HCT116 (cell line): ENCODE measurements at regions not wholly inside any gene's neighbourhood (a gene's known extent, or its start where the extent isn't known, plus 50 kb on each side); places are given as distances from the start of the nearest gene placed in this dataset.

ENCODE experiments used
- CTCF ChIP-seq, 3 experiments: fragments of 200-600 bp in 1 of 3; sonication (generic) in 1 of 3; IDR thresholded peaks in 2 of 3; conservative IDR thresholded peaks in 1 of 3; 2 replicates each; pipeline ENCODE4 v1.5.1; 2012 to 2017; ENCODE audit warnings: low read depth in 2 of 3, low read length in 2 of 3, antibody characterized with exemption in 1 of 3, borderline replicate concordance in 1 of 3, control low read depth in 1 of 3, mild to moderate bottlenecking in 1 of 3, mixed read lengths in 1 of 3, mixed run types in 1 of 3, moderate library complexity in 1 of 3; ENCODE audit not compliant: insufficient read depth in 1 of 3
- POLR2A ChIP-seq: IDR thresholded peaks from 2 replicates; pipeline ENCODE4 v1.7.0; 2011; ENCODE audit warnings: borderline replicate concordance; ENCODE audit not compliant: insufficient read depth, insufficient read length; ENCODE audit errors: extremely low read depth
- POLR2AphosphoS5 ChIP-seq: IDR thresholded peaks from 2 replicates; pipeline ENCODE4 v1.6.1; 2011; ENCODE audit warnings: mild to moderate bottlenecking, low read depth, low read length, moderate library complexity
- RAD21 ChIP-seq: IDR thresholded peaks from 2 replicates; pipeline ENCODE4 v1.6.1; 2012; ENCODE audit warnings: low read depth, mild to moderate bottlenecking
- TF ChIP-seq, protein P1 (sequence below): IDR thresholded peaks from 2 replicates; pipeline ENCODE4 v1.6.1; 2012

GRCh38 chr5:85985167-85985566 lies 632.6 kb upstream of the COX7C start:
- TF ChIP-seq CTCF (IDR thresholded peaks at IDR 0.05 in 2 of 3, conservative IDR thresholded peaks at IDR 0.05 in 1 of 3; ENCODE audit: borderline replicate concordance in 1 of 3, insufficient read depth in 1 of 3, low read depth in 2 of 3, low read length in 2 of 3) (no peak), POLR2AphosphoS5 (no peak), POLR2A (no peak), RAD21 (no peak)
- TF ChIP-seq, protein P1, sequence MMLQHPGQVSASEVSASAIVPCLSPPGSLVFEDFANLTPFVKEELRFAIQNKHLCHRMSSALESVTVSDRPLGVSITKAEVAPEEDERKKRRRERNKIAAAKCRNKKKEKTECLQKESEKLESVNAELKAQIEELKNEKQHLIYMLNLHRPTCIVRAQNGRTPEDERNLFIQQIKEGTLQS: no peak
